ENCODE measurements at regions not wholly inside any gene's neighbourhood (a gene's known extent, or its start where the extent isn't known, plus 50 kb on each side); places are given as distances from the start of the nearest gene placed in this dataset.

GRCh38 chr11:71356280-71356876 is 91.8 kb downstream of the DHCR7 start:
- Histone ChIP-seq H4K20me1 (ENCODE audit: insufficient read depth) (no peaks in the 10 kb centered on the region), H3K4me2 (no peak overlapping the region), H3K9ac (no peak overlapping the region), H3K27ac (ENCODE audit: low read depth in 2 of 2, low read length in 1 of 2) (no peak overlapping the region), H3K79me2 (ENCODE audit: insufficient read depth) (no peaks in the 10 kb centered on the region), H2AFZ (ENCODE audit: low read depth) (no peak overlapping the region), H3K36me3 (replicated peaks in 1 of 2; ENCODE audit: control insufficient read depth in 1 of 2, insufficient read depth in 2 of 2, low read length in 1 of 2) (no peaks in the 10 kb centered on the region), H3K9me3 (no peaks in the 10 kb centered on the region), H3K27me3 (ENCODE audit: insufficient read depth) (no peaks in the 10 kb centered on the region), H3K9me2 (no peaks in the 10 kb centered on the region), H3K4me1 (ENCODE audit: control insufficient read depth in 1 of 2, insufficient read depth in 2 of 2, low read depth in 1 of 2, low read length in 1 of 2) (no peaks in the 10 kb centered on the region), H3K4me3 (ENCODE audit: low read depth in 2 of 2, low read length in 1 of 2) (no peak overlapping the region), H3F3A (replicated peaks; ENCODE audit: insufficient read depth) (no peaks in the 10 kb centered on the region)
- TF ChIP-seq MEF2A (IDR thresholded peaks at IDR 0.05; ENCODE audit: borderline replicate concordance, low read depth), result no peak
- TF ChIP-seq ZBTB33 (IDR thresholded peaks at IDR 0.05; ENCODE audit: borderline replicate concordance, low read depth), result no peak
- no peak for TF ChIP-seq REST (IDR thresholded peaks at IDR 0.05; ENCODE audit: low read depth, low read length)
- TF ChIP-seq NRF1 (IDR thresholded peaks at IDR 0.05; ENCODE audit: low read depth, low read length), result no peak
- no peak for TF ChIP-seq FOXM1 (IDR thresholded peaks at IDR 0.05; ENCODE audit: low read depth)
- no peak for TF ChIP-seq ELF1 (IDR thresholded peaks at IDR 0.05)
- no peak for TF ChIP-seq PBX3 (IDR thresholded peaks at IDR 0.05)
- TF ChIP-seq CHD2 (IDR thresholded peaks at IDR 0.05; ENCODE audit: low read length, partially characterized antibody), result no peak
- no peak for TF ChIP-seq FOSL2 (IDR thresholded peaks at IDR 0.05; ENCODE audit: borderline replicate concordance, low read depth)
- no peak for TF ChIP-seq MXI1 (IDR thresholded peaks at IDR 0.05; ENCODE audit: low read depth, low read length)
- TF ChIP-seq SIN3A (IDR thresholded peaks at IDR 0.05; ENCODE audit: borderline replicate concordance, low read depth, low read length), result no peak
- no peak for TF ChIP-seq YY1 (IDR thresholded peaks at IDR 0.05; ENCODE audit: low read depth)
- no peak for TF ChIP-seq TAF1 (IDR thresholded peaks at IDR 0.05; ENCODE audit: borderline replicate concordance, low read depth, low read length)
- TF ChIP-seq RAD21 (IDR thresholded peaks at IDR 0.05; ENCODE audit: low read length), result no peak
- TF ChIP-seq USF1 (IDR thresholded peaks at IDR 0.05; ENCODE audit: borderline replicate concordance, low read depth), result no peak
- no peak for TF ChIP-seq MAX (IDR thresholded peaks at IDR 0.05; ENCODE audit: low read depth)
- no peak for TF ChIP-seq NFIC (IDR thresholded peaks at IDR 0.05; ENCODE audit: borderline replicate concordance)
- no peak for TF ChIP-seq RCOR1 (IDR thresholded peaks at IDR 0.05; ENCODE audit: low read length)
- TF ChIP-seq CTCF (IDR thresholded peaks at IDR 0.05), result no peak
- TF ChIP-seq EZH2phosphoT487 (IDR thresholded peaks at IDR 0.05; ENCODE audit: borderline replicate concordance, low read depth), result no peak
- ChIA-PET POLR2A (no interaction called here), CTCF (no interaction called here)
- 27% methylated on average over 5 of the region's 6 CpGs for WGBS (ENCODE audit: low lambda C conversion rate)
- no peak for DNase-seq

Data from SK-N-SH (cell line).